ENCODE measurements at regions not wholly inside any gene's neighbourhood (a gene's known extent, or its start where the extent isn't known, plus 50 kb on each side); places are given as distances from the start of the nearest gene placed in this dataset.
A peak's percentile ranks its signal among the peaks of the same experiment; 100 is the strongest.
"Not testable (repeated sequence)": the region's sequence is repeated elsewhere in the genome, so short reads cannot be mapped to it uniquely, and the experiment has no call there.

DNA sequence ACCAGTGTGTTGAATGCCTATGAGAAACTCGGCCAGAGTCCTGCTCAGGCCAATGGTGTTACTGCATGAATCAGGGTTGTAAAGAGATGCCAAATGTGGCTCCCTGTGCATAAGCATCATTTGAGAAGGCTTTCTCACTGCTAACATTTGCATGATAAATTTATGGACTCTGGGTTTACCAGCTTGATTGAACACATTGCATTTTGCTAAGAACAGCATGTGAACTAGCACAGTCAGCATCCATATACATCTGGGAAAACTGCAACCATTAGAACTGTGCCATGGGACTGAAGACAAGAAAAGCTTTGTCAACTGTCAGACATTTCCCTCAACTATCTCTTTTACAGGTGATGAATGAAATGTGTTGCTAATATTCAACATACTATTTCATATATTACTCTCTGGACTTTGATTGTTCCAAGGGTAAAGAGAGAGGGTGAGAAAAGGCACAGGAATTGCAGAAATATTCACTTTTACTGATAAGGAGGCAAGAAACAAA lies 1427.4 kb upstream of the ADGRL3 start:
- H4K20me1 ChIP-seq (ENCODE audit: insufficient read depth, poor library complexity, severe bottlenecking), result no peaks in the 10 kb centered on the region
- TF ChIP-seq EZH2phosphoT487 (IDR thresholded peaks at IDR 0.05; ENCODE audit: low read depth, severe bottlenecking, unreplicated experiment) (no peak), EZH2 (IDR thresholded peaks at IDR 0.05; ENCODE audit: borderline replicate concordance) (no peak)
- TF ChIP-seq, protein P1, sequence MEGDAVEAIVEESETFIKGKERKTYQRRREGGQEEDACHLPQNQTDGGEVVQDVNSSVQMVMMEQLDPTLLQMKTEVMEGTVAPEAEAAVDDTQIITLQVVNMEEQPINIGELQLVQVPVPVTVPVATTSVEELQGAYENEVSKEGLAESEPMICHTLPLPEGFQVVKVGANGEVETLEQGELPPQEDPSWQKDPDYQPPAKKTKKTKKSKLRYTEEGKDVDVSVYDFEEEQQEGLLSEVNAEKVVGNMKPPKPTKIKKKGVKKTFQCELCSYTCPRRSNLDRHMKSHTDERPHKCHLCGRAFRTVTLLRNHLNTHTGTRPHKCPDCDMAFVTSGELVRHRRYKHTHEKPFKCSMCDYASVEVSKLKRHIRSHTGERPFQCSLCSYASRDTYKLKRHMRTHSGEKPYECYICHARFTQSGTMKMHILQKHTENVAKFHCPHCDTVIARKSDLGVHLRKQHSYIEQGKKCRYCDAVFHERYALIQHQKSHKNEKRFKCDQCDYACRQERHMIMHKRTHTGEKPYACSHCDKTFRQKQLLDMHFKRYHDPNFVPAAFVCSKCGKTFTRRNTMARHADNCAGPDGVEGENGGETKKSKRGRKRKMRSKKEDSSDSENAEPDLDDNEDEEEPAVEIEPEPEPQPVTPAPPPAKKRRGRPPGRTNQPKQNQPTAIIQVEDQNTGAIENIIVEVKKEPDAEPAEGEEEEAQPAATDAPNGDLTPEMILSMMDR (IDR thresholded peaks at IDR 0.05; ENCODE audit: poor library complexity), result no peak
- no peaks in the 10 kb centered on the region for H3K9me3 ChIP-seq (ENCODE audit: low read depth)
- H3K79me2 ChIP-seq, result no peaks in the 10 kb centered on the region
- no peaks in the 10 kb centered on the region for H3K4me1 ChIP-seq (ENCODE audit: insufficient read depth)
- 93% methylated on average over 1 of the region's 1 CpG for WGBS (ENCODE audit: low lambda C conversion rate, missing lambda C conversion rate)
- H3K27me3 ChIP-seq, result no peaks in the 10 kb centered on the region
- H3K4me2 ChIP-seq, result no peak overlapping the region
- H2AFZ ChIP-seq, result no peak overlapping the region
- DNase-seq (ENCODE audit: low spot score), result no peak
- H3K9me2 ChIP-seq (replicated peaks; ENCODE audit: insufficient read depth), result no peaks in the 10 kb centered on the region
- H3K27ac ChIP-seq, result no peak overlapping the region
- no peak overlapping the region for H3K4me3 ChIP-seq
- no peaks in the 10 kb centered on the region for H3K36me3 ChIP-seq (replicated peaks; ENCODE audit: insufficient read depth, low read depth)

DNA sequence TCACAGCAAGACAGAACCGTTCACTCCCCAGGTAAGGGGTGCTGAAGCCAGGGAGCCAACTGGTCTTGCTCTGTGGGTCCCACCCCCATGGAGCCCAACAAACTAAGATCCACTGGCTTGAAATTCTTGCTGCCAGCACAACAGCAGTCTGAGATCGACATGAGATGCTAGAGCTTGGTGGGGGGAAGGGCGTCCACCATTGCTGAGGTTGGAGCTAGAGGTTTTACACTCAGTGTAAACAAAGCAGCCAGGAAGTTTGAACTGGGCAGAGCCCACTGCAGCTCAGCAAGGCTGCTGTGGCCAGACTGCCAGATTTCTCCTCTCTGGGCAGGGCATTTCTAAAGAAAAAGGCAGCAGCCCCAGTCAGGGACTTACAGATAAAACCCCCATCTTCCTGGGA lies 1419.9 kb upstream of the ADGRL3 start:
- not testable (repeated sequence) for H3K4me2 ChIP-seq
- 70% methylated on average over 3 of the region's 3 CpGs for WGBS (ENCODE audit: low lambda C conversion rate, missing lambda C conversion rate)

DNA sequence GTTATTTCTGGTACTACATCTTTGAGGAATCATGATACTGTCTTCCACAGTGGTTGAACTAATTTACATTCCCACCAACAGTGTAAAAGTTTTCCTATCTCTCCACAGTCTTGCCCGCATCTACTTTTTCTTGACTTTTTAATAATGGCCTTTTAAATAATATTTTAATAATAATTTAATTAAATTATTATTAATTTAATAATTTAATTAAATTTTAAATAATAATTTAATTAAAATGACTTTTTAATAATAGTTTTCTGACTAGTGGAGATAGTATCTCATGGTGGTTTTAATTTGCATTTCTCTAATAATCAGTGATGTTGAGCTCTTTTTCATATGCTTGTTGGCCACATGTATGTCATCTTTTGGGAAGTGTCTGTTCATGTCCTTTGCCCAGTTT lies 1395.0 kb upstream of the ADGRL3 start:
- no peaks in the 10 kb centered on the region for H4K20me1 ChIP-seq (ENCODE audit: insufficient read depth, poor library complexity, severe bottlenecking)
- WGBS (ENCODE audit: low lambda C conversion rate, missing lambda C conversion rate), result 94% methylated on average over 1 of the region's 1 CpG
- H3K27ac ChIP-seq, result no peak overlapping the region

More for the DNA sequence above, 1419.9 kb upstream of the ADGRL3 start:
- H3K9me3 ChIP-seq (ENCODE audit: low read depth); H3K4me3 ChIP-seq; H3K79me2 ChIP-seq; H3K36me3 ChIP-seq (replicated peaks; ENCODE audit: insufficient read depth, low read depth); H4K20me1 ChIP-seq (ENCODE audit: insufficient read depth, poor library complexity, severe bottlenecking); DNase-seq (ENCODE audit: low spot score); H3K27me3 ChIP-seq; H3K9me2 ChIP-seq (replicated peaks; ENCODE audit: insufficient read depth); H3K4me1 ChIP-seq (ENCODE audit: insufficient read depth); H3K27ac ChIP-seq; H2AFZ ChIP-seq: not testable (repeated sequence)

DNA sequence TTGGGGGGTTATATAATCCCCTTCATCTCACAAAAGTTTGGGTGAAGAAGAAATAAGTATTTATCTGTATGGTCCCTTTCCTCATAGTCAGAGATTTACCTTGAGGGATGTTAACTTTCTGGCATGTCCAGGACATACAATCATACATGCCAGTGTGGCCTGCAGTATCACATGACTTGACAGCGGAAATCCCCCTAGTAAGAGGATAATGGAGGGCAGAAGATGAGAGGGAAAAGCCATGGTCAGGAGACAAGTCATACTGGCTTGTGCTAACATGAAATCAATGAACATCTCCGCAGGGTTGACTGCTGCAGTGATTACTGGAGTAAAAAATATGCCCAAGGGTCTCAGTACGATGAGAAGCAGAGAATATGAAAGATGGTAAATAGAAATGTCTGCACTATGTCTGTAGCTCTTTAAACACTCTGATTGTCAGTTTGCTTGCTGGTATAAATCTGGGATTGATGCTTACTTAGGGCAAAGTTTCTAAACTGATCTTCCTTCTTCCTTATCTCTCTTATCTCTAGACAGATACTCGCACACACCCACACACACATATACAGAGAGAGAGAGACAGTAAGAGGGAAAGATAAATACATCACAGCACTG lies 1385.6 kb upstream of the ADGRL3 start:
- TF ChIP-seq, protein P1 (IDR thresholded peaks at IDR 0.05; ENCODE audit: poor library complexity), result no peak
- no peak for TF ChIP-seq EZH2 (IDR thresholded peaks at IDR 0.05; ENCODE audit: borderline replicate concordance)
- no peak for TF ChIP-seq EZH2phosphoT487 (IDR thresholded peaks at IDR 0.05; ENCODE audit: low read depth, severe bottlenecking, unreplicated experiment)
- WGBS (ENCODE audit: low lambda C conversion rate, missing lambda C conversion rate), result 38% methylated on average over 4 of the region's 4 CpGs
- H3K4me2 ChIP-seq, result no peak overlapping the region

More for the DNA sequence above, 1395.0 kb upstream of the ADGRL3 start:
- Histone ChIP-seq H3K79me2 (no peaks in the 10 kb centered on the region), H3K27me3 (no peaks in the 10 kb centered on the region), H3K4me3 (no peak overlapping the region), H3K4me2 (no peak overlapping the region), H3K9me2 (replicated peaks; ENCODE audit: insufficient read depth) (no peaks in the 10 kb centered on the region), H3K36me3 (replicated peaks; ENCODE audit: insufficient read depth, low read depth) (no peaks in the 10 kb centered on the region), H3K9me3 (ENCODE audit: low read depth) (no peaks in the 10 kb centered on the region), H2AFZ (no peak overlapping the region), H3K4me1 (ENCODE audit: insufficient read depth) (no peaks in the 10 kb centered on the region)
- DNase-seq (ENCODE audit: low spot score), result no peak
- TF ChIP-seq, protein P1 (IDR thresholded peaks at IDR 0.05; ENCODE audit: poor library complexity), result no peak
- TF ChIP-seq EZH2phosphoT487 (IDR thresholded peaks at IDR 0.05; ENCODE audit: low read depth, severe bottlenecking, unreplicated experiment) (no peak), EZH2 (IDR thresholded peaks at IDR 0.05; ENCODE audit: borderline replicate concordance) (no peak)

More for the DNA sequence above, 1385.6 kb upstream of the ADGRL3 start:
- Histone ChIP-seq H3K27me3 (no peaks in the 10 kb centered on the region), H3K36me3 (replicated peaks; ENCODE audit: insufficient read depth, low read depth) (no peaks in the 10 kb centered on the region), H3K4me3 (no peak overlapping the region), H3K79me2 (no peaks in the 10 kb centered on the region), H3K4me1 (ENCODE audit: insufficient read depth) (peaks cover 7% of the 10 kb centered on the region), H3K9me3 (ENCODE audit: low read depth) (no peaks in the 10 kb centered on the region), H3K27ac (no peak overlapping the region), H2AFZ (no peak overlapping the region), H4K20me1 (ENCODE audit: insufficient read depth, poor library complexity, severe bottlenecking) (no peaks in the 10 kb centered on the region), H3K9me2 (replicated peaks; ENCODE audit: insufficient read depth) (no peaks in the 10 kb centered on the region)
- peak; percentile 3 for DNase-seq (ENCODE audit: low spot score)

Measured in hepatocyte (in vitro differentiated cells).